Esophagus muscularis mucosa (tissue), 4 donors: ENCODE measurements at regions not wholly inside any gene's neighbourhood (a gene's known extent, or its start where the extent isn't known, plus 50 kb on each side); places are given as distances from the start of the nearest gene placed in this dataset.

ENCODE experiments used
- DNase-seq: peaks from one replicate; pipeline ENCODE4 v3.0.0-alpha.2; 2017; ENCODE audit errors: extremely low spot score
- H3K27ac ChIP-seq, 4 donors: fragments of 200-600 bp; sonication (generic); replicated peaks in 1 of 4; 1 replicate in 3 of 4; 2 replicates in 1 of 4; pipeline ENCODE4 v1.5.1; 2016 to 2019; ENCODE audit warnings: mild to moderate bottlenecking in 1 of 4
- H3K27me3 ChIP-seq, 4 donors: fragments of 200-600 bp; sonication (generic); one replicate each; pipeline versions ENCODE4 v1.5.1 to v1.6.0; 2016 to 2019
- H3K36me3 ChIP-seq, 4 donors: fragments of 200-600 bp; sonication (generic); one replicate each; pipeline ENCODE4 v1.5.1; 2016 to 2019
- H3K4me1 ChIP-seq, 4 donors: fragments of 200-600 bp; sonication (generic); one replicate each; pipeline ENCODE4 v1.5.1; 2016 to 2019
- H3K4me3 ChIP-seq, 4 donors: fragments of 200-600 bp; sonication (generic); 1 replicate in 2 of 4; 2 replicates in 2 of 4; pipeline ENCODE4 v1.5.1; 2016 to 2019; ENCODE audit warnings: mild to moderate bottlenecking in 4 of 4, moderate library complexity in 1 of 4
- H3K9me3 ChIP-seq, 4 donors: fragments of 200-600 bp; sonication (generic); 1 replicate in 3 of 4; 2 replicates in 1 of 4; pipeline ENCODE4 v1.5.1; 2016 to 2019
- EP300 ChIP-seq: sonication (generic); formaldehyde crosslinking; IDR thresholded peaks from one replicate; pipeline ENCODE4 v1.6.1; 2017; ENCODE audit warnings: antibody characterized with exemption
- POLR2A ChIP-seq: fragments of 450-650 bp; IDR thresholded peaks from one replicate; pipeline ENCODE4 v1.6.1; 2017; ENCODE audit warnings: antibody characterized with exemption, moderate library complexity, mild to moderate bottlenecking, low read depth
- POLR2AphosphoS5 ChIP-seq, 2 donors: sonication (generic); formaldehyde crosslinking; IDR thresholded peaks; one replicate each; pipeline ENCODE4 v1.6.1; 2017; ENCODE audit warnings: antibody characterized with exemption in 2 of 2
- WGBS: methylation state at CpG from one replicate; pipeline ENCODE4 v1.1.5; 2018; 5-methylcytosine and 5-hydroxymethylcytosine counted together
- intact Hi-C: fragments of 100-400 bp; cut with DNase I; formaldehyde crosslinking; loops from one replicate; pipeline ENCODE4 v1.15.1; 2023
- TF ChIP-seq, protein P1 (sequence below), 3 experiments: fragments of 200-600 bp in 2 of 3; fragments of 450-650 bp in 1 of 3; sonication (generic) in 2 of 3; IDR thresholded peaks; one replicate each; pipeline ENCODE4 v1.5.1; 2017 to 2019; ENCODE audit warnings: antibody characterized with exemption in 3 of 3, mild to moderate bottlenecking in 2 of 3, moderate library complexity in 1 of 3

DNA sequence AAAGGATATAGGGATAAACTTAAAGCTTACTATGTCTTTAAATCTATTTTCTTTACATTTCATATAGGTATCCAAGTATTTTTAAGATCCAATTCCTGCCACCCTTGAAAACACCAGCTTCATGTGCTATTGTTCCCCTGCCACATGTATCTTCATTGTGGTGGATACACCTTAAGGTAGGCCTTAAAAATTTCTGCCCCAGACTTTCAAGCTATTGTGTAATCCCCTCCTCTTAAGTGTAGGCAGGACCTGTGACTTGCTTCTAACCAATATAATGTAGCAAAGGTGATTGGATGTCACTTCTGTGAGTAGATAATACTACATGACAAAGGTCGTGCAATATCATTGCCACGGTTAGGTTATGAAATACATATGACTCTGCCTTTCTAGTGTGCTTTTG lies 119.5 kb downstream of the RAD51AP2 start:
- Histone ChIP-seq H3K36me3 (no peaks in the 10 kb centered on the region), H3K9me3 (peaks cover 0 to 18% (median 13%) of the 10 kb centered on the region in 4 donors), H3K27me3 (no peaks in the 10 kb centered on the region), H3K4me3 (no peak overlapping the region), H3K27ac (no peak overlapping the region), H3K4me1 (no peaks in the 10 kb centered on the region)
- intact Hi-C loops = no loop called here
- no peak for TF ChIP-seq POLR2A
- TF ChIP-seq, protein P1, sequence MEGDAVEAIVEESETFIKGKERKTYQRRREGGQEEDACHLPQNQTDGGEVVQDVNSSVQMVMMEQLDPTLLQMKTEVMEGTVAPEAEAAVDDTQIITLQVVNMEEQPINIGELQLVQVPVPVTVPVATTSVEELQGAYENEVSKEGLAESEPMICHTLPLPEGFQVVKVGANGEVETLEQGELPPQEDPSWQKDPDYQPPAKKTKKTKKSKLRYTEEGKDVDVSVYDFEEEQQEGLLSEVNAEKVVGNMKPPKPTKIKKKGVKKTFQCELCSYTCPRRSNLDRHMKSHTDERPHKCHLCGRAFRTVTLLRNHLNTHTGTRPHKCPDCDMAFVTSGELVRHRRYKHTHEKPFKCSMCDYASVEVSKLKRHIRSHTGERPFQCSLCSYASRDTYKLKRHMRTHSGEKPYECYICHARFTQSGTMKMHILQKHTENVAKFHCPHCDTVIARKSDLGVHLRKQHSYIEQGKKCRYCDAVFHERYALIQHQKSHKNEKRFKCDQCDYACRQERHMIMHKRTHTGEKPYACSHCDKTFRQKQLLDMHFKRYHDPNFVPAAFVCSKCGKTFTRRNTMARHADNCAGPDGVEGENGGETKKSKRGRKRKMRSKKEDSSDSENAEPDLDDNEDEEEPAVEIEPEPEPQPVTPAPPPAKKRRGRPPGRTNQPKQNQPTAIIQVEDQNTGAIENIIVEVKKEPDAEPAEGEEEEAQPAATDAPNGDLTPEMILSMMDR (IDR thresholded peaks at IDR 0.05) = no peak
- TF ChIP-seq POLR2AphosphoS5 (IDR thresholded peaks at IDR 0.05) = no peak
- TF ChIP-seq EP300 = no peak
- no peak for DNase-seq
- WGBS = 94% methylated on average over 2 of the region's 2 CpGs

DNA sequence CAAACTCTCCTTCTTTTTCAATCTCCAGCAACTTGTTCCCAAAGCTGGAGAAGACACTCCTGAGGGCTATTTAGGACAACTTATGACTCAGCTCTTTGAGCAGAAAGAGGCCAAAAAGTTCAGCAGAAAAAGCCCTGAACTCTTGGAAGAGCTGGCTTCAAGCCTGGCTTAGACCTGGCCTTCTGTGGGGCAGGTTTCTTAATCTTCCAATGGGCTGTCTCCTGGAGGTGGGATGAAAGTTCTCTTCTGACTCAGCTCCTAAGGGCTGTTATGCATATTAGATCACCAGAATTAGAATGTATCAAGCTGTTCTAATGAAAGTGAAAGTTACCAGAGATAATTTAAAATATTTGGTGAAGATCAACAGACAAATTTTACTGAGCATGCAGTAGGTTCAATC lies 129.4 kb downstream of the RAD51AP2 start:
- DNase-seq = no peak
- Histone ChIP-seq H3K9me3 (no peaks in the 10 kb centered on the region), H3K4me3 (no peak overlapping the region)

DNA sequence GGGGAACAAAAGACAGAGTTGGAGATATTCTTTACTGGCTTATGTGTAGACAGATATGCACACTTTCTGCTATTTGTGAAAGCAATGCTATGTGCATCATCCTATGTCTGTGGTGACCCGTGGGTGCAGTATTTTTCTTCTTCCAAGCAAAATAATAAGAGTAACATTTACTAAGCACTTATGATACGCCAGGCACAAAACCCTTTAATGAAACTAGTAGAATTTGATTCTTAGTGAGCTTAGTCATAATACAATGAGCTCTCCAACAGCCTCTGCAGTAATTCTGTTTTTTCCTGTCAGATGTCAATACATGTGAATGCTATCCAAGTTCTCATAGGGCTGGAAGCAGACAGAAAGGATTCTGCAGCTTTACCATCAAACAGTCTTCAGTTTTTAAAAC lies 130.6 kb downstream of the RAD51AP2 start:
- no peaks in the 10 kb centered on the region for H3K27me3 ChIP-seq
- WGBS = 77% methylated on average over 2 of the region's 2 CpGs
- no peaks in the 10 kb centered on the region for H3K9me3 ChIP-seq
- no peaks in the 10 kb centered on the region for H3K36me3 ChIP-seq
- H3K27ac ChIP-seq = no peak overlapping the region
- H3K4me3 ChIP-seq = no peak overlapping the region
- H3K4me1 ChIP-seq = no peaks in the 10 kb centered on the region
- TF ChIP-seq, protein P1 (IDR thresholded peaks at IDR 0.05) = no peak
- TF ChIP-seq POLR2AphosphoS5 (IDR thresholded peaks at IDR 0.05) (no peak), POLR2A (no peak), EP300 (no peak)
- no peak for DNase-seq
- intact Hi-C loops = no loop called here

More for the DNA sequence above, 129.4 kb downstream of the RAD51AP2 start:
- H3K27me3 ChIP-seq = no peaks in the 10 kb centered on the region
- intact Hi-C loops = no loop called here
- TF ChIP-seq POLR2A (no peak), POLR2AphosphoS5 (IDR thresholded peaks at IDR 0.05) (no peak), EP300 (no peak)
- TF ChIP-seq, protein P1 (IDR thresholded peaks at IDR 0.05) = no peak
- no peaks in the 10 kb centered on the region for H3K4me1 ChIP-seq
- no peaks in the 10 kb centered on the region for H3K36me3 ChIP-seq
- no peak overlapping the region for H3K27ac ChIP-seq

DNA sequence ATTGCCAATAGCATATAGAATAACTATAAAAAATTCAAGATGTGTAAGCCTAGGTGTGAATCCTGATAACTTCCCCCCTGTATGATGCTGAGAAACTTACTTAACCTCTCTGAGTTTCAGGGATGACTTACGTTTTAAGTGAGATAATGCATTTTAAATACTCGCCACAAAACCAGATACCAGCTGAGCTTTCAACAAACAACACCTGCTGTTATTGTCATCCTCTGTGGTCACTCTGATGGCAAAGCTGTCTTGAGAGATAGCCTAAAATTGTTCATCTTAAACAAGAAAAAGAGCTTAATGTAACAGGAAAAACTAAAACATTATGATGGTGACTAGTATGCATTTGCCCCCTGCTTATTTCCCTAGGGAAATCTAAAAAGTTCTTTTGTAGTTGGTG lies 131.5 kb downstream of the RAD51AP2 start:
- no peak for DNase-seq
- TF ChIP-seq POLR2AphosphoS5 (IDR thresholded peaks at IDR 0.05) (no peak), EP300 (no peak), POLR2A (no peak)
- TF ChIP-seq, protein P1 (IDR thresholded peaks at IDR 0.05) = no peak
- H3K36me3 ChIP-seq = no peaks in the 10 kb centered on the region
- no peak overlapping the region for H3K27ac ChIP-seq
- no peaks in the 10 kb centered on the region for H3K4me1 ChIP-seq
- no peaks in the 10 kb centered on the region for H3K9me3 ChIP-seq
- intact Hi-C loops = no loop called here
- WGBS = 78% methylated on average over 2 of the region's 2 CpGs
- no peaks in the 10 kb centered on the region for H3K27me3 ChIP-seq
- no peak overlapping the region for H3K4me3 ChIP-seq

DNA sequence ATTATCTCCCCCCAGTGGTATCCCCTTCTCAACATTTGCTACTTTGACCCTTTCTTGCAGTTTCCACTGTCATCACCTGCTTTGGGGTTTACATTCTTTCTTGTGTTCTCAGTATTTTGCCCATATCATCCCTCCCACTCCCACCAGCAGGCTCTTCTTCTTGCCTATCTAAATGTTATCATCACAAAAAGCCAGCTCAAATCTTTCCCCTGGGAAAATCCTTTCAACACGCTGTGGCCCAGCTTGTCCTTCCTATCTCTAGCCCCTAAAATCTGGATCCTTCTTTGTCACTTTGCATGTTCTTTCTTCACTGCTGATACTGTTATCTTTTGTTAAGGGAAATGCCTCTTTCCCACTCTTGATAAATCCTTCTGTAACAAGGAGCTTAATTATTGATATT lies 138.2 kb downstream of the RAD51AP2 start:
- no peak for DNase-seq
- no peak for TF ChIP-seq POLR2AphosphoS5 (IDR thresholded peaks at IDR 0.05)
- no peak for TF ChIP-seq POLR2A
- TF ChIP-seq, protein P1 (IDR thresholded peaks at IDR 0.05) = no peak
- no peak for TF ChIP-seq EP300
- no peaks in the 10 kb centered on the region for H3K4me1 ChIP-seq
- no peaks in the 10 kb centered on the region for H3K9me3 ChIP-seq
- 68% methylated on average over 1 of the region's 1 CpG for WGBS
- intact Hi-C loops = no loop called here
- no peak overlapping the region for H3K4me3 ChIP-seq
- no peaks in the 10 kb centered on the region for H3K27me3 ChIP-seq
- H3K36me3 ChIP-seq = no peaks in the 10 kb centered on the region
- H3K27ac ChIP-seq = no peak overlapping the region
